Testis (tissue), 2 donors: ENCODE measurements at regions not wholly inside any gene's neighbourhood (a gene's known extent, or its start where the extent isn't known, plus 50 kb on each side); places are given as distances from the start of the nearest gene placed in this dataset.

Experiments
- DNase-seq: peaks from one replicate; pipeline ENCODE4 v3.0.0-alpha.2; 2019
- H3K27ac ChIP-seq, 2 donors: fragments of 200-600 bp; sonication (generic); one replicate each; pipeline ENCODE4 v1.5.1; 2019
- H3K27me3 ChIP-seq: fragments of 200-600 bp; sonication (generic); one replicate; pipeline ENCODE4 v1.5.1; 2019
- H3K36me3 ChIP-seq: fragments of 200-600 bp; sonication (generic); one replicate; pipeline ENCODE4 v1.5.1; 2017; ENCODE audit warnings: low read depth; ENCODE audit errors: missing control alignments
- H3K4me1 ChIP-seq: fragments of 200-600 bp; sonication (generic); one replicate; pipeline ENCODE4 v1.5.1; 2019
- H3K4me3 ChIP-seq, 2 donors: fragments of 200-600 bp; sonication (generic); one replicate each; pipeline ENCODE4 v1.5.1; 2017 to 2019
- H3K9me3 ChIP-seq: fragments of 200-600 bp; sonication (generic); one replicate; pipeline ENCODE4 v1.5.1; 2017
- CTCF ChIP-seq, 3 experiments: fragments of 450-650 bp in 2 of 3; fragments of 200-600 bp in 1 of 3; sonication (generic) in 1 of 3; IDR thresholded peaks; one replicate each; pipeline ENCODE4 v1.5.1; 2016 to 2019; ENCODE audit warnings: antibody characterized with exemption in 3 of 3, mild to moderate bottlenecking in 2 of 3, moderate library complexity in 1 of 3
- POLR2A ChIP-seq: fragments of 450-650 bp; IDR thresholded peaks from one replicate; pipeline ENCODE4 v1.6.1; 2017; ENCODE audit warnings: antibody characterized with exemption, mild to moderate bottlenecking, moderate library complexity
- WGBS, 2 donors: methylation state at CpG; one replicate each; pipeline ENCODE4 v1.1.5; 2018; 5-methylcytosine and 5-hydroxymethylcytosine counted together
- intact Hi-C: fragments of 100-400 bp; cut with DNase I; formaldehyde crosslinking; loops from one replicate; pipeline ENCODE4 v1.15.1; 2023; ENCODE audit warnings: low total_unique reads

- TF ChIP-seq CTCF (IDR thresholded peaks at IDR 0.05), result no peak
- no peak for TF ChIP-seq POLR2A
- Histone ChIP-seq H3K9me3 (no peaks in the 10 kb centered on the region), H3K36me3 (no peaks in the 10 kb centered on the region), H3K27ac (no peak overlapping the region), H3K4me1 (no peaks in the 10 kb centered on the region), H3K4me3 (no peak overlapping the region), H3K27me3 (no peaks in the 10 kb centered on the region)
- DNase-seq, result no peak
- intact Hi-C loops, result no loop called here
Measured at GRCh38 chr13:72506706-72507105, 220.7 kb downstream of the MZT1 start.

- H3K4me3 ChIP-seq, result no peak overlapping the region
- H3K4me1 ChIP-seq, result no peaks in the 10 kb centered on the region
- intact Hi-C loops, result no loop called here
- DNase-seq, result no peak
- no peaks in the 10 kb centered on the region for H3K36me3 ChIP-seq
- TF ChIP-seq POLR2A (no peak), CTCF (IDR thresholded peaks at IDR 0.05) (no peak)
- H3K27me3 ChIP-seq, result no peaks in the 10 kb centered on the region
- H3K27ac ChIP-seq, result no peak overlapping the region
- no peaks in the 10 kb centered on the region for H3K9me3 ChIP-seq
Measured at GRCh38 chr13:72505376-72505775, 222.1 kb downstream of the MZT1 start.

- no peaks in the 10 kb centered on the region for H3K36me3 ChIP-seq
- intact Hi-C loops, result no loop called here
- TF ChIP-seq CTCF (IDR thresholded peaks at IDR 0.05) (no peak), POLR2A (no peak)
- DNase-seq, result no peak
- H3K4me1 ChIP-seq, result no peaks in the 10 kb centered on the region
- H3K27me3 ChIP-seq, result no peaks in the 10 kb centered on the region
- H3K4me3 ChIP-seq, result no peak overlapping the region
- 69 to 77% methylated on average over 5 of the region's 5 CpGs for WGBS, 2 donors
- no peak overlapping the region for H3K27ac ChIP-seq
- no peaks in the 10 kb centered on the region for H3K9me3 ChIP-seq
Measured at GRCh38 chr13:72504131-72504841, 223.1 kb downstream of the MZT1 start.

- H3K36me3 ChIP-seq, result no peaks in the 10 kb centered on the region
- no peak overlapping the region for H3K4me3 ChIP-seq
- H3K4me1 ChIP-seq, result no peaks in the 10 kb centered on the region
- H3K9me3 ChIP-seq, result no peaks in the 10 kb centered on the region
- TF ChIP-seq POLR2A, result no peak
- TF ChIP-seq CTCF (IDR thresholded peaks at IDR 0.05), result no peak
- no peak overlapping the region for H3K27ac ChIP-seq
- no peak for DNase-seq
- intact Hi-C loops, result no loop called here
- H3K27me3 ChIP-seq, result no peaks in the 10 kb centered on the region
- WGBS, 2 donors, result 92 to 96% methylated on average over 2 of the region's 2 CpGs
Measured at GRCh38 chr13:72500851-72501250, 226.6 kb downstream of the MZT1 start.

- intact Hi-C loops, result no loop called here
- no peak for DNase-seq
- Histone ChIP-seq H3K4me3 (no peak overlapping the region), H3K36me3 (no peaks in the 10 kb centered on the region), H3K27ac (no peak overlapping the region), H3K27me3 (no peaks in the 10 kb centered on the region), H3K4me1 (no peaks in the 10 kb centered on the region), H3K9me3 (no peaks in the 10 kb centered on the region)
- TF ChIP-seq POLR2A (no peak), CTCF (IDR thresholded peaks at IDR 0.05) (no peak)
- WGBS, 2 donors, result 90 to 92% methylated on average over 4 of the region's 4 CpGs
Measured at GRCh38 chr13:72495681-72496080, 231.7 kb downstream of the MZT1 start.
